Stomach (tissue), 4 donors: ENCODE measurements at regions not wholly inside any gene's neighbourhood (a gene's known extent, or its start where the extent isn't known, plus 50 kb on each side); places are given as distances from the start of the nearest gene placed in this dataset.

Source experiments
- CTCF ChIP-seq, 7 experiments: fragments of 450-650 bp in 4 of 7; fragments of 200-600 bp in 3 of 7; sonication (generic) in 3 of 7; IDR thresholded peaks; one replicate each; pipeline ENCODE4 v1.5.1; 2016 to 2019; ENCODE audit warnings: antibody characterized with exemption in 7 of 7, control low read depth in 2 of 7, mild to moderate bottlenecking in 1 of 7
- EP300 ChIP-seq: sonication (generic); formaldehyde crosslinking; IDR thresholded peaks from one replicate; pipeline ENCODE4 v1.6.1; 2017; ENCODE audit warnings: antibody characterized with exemption
- POLR2A ChIP-seq, 4 donors: fragments of 450-650 bp; IDR thresholded peaks; one replicate each; pipeline ENCODE4 v1.6.1; 2016; ENCODE audit warnings: antibody characterized with exemption in 4 of 4, control low read depth in 2 of 4, mild to moderate bottlenecking in 1 of 4, moderate library complexity in 1 of 4
- POLR2AphosphoS5 ChIP-seq, 3 donors: sonication (generic); formaldehyde crosslinking; IDR thresholded peaks; one replicate each; pipeline ENCODE4 v1.6.1; 2016; ENCODE audit warnings: antibody characterized with exemption in 3 of 3

DNA sequence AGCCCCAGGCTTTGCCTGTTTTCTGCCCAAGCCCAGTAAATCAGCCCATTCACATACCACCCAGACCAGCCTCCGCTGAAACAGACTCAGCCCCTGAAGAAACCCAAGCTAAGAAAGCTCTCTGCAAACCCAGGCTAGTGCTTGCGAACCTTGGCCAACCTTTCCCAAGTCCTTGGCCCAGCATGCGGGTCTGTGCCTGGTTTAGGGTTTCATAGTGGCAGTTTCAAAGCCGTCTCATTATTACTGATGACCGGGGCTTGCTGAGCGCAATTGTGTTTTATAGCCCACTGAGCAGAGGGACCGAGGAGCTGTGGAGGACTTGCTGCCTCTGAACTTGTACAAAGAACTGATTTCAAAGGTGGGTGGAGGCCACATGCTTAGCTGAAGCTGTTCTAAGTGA lies 584.3 kb downstream of the BNC2 start:
- TF ChIP-seq POLR2A (IDR thresholded peaks at IDR 0.05): no peak
- no peak for TF ChIP-seq EP300
- TF ChIP-seq CTCF (IDR thresholded peaks at IDR 0.05): no peak
- no peak for TF ChIP-seq POLR2AphosphoS5 (IDR thresholded peaks at IDR 0.05)
